ENCODE measurements at regions not wholly inside any gene's neighbourhood (a gene's known extent, or its start where the extent isn't known, plus 50 kb on each side); places are given as distances from the start of the nearest gene placed in this dataset.
"Not testable (repeated sequence)": the region's sequence is repeated elsewhere in the genome, so short reads cannot be mapped to it uniquely, and the experiment has no call there.

GRCh38 chr4:13797061-13797460, 169.5 kb upstream of the BOD1L1 start:
- Histone ChIP-seq H3K27me3 (ENCODE audit: low read depth) (no peaks in the 10 kb centered on the region), H3K27ac (no peak overlapping the region), H3K4me3 (no peak overlapping the region), H3K36me3 (no peaks in the 10 kb centered on the region), H3K4me1 (no peaks in the 10 kb centered on the region), H3K9me3 (no peaks in the 10 kb centered on the region)
- intact Hi-C loops (cut with DNase I) = no loop called here
- no peak for DNase-seq
- no peak for TF ChIP-seq CTCF (IDR thresholded peaks at IDR 0.05)
- ATAC-seq = no peak

GRCh38 chr4:13815231-13815630, 187.7 kb upstream of the BOD1L1 start:
- no peaks in the 10 kb centered on the region for H3K27me3 ChIP-seq (ENCODE audit: low read depth)
- H3K36me3 ChIP-seq = no peaks in the 10 kb centered on the region
- no peak overlapping the region for H3K4me3 ChIP-seq
- H3K4me1 ChIP-seq = no peaks in the 10 kb centered on the region
- H3K9me3 ChIP-seq = no peaks in the 10 kb centered on the region
- ATAC-seq = no peak
- no peak for DNase-seq
- H3K27ac ChIP-seq = no peak overlapping the region
- TF ChIP-seq CTCF (IDR thresholded peaks at IDR 0.05) = no peak
- intact Hi-C loops (cut with DNase I) = no loop called here

GRCh38 chr4:13816472-13816871, 188.9 kb upstream of the BOD1L1 start:
- no peak for DNase-seq
- no peaks in the 10 kb centered on the region for H3K27me3 ChIP-seq (ENCODE audit: low read depth)

GRCh38 chr4:13821522-13821921, 194.0 kb upstream of the BOD1L1 start:
- no peak for ATAC-seq
- no peak overlapping the region for H3K27ac ChIP-seq
- H3K4me1 ChIP-seq = no peaks in the 10 kb centered on the region
- H3K27me3 ChIP-seq (ENCODE audit: low read depth) = no peaks in the 10 kb centered on the region
- TF ChIP-seq CTCF (IDR thresholded peaks at IDR 0.05) = no peak
- intact Hi-C loops (cut with DNase I) = no loop called here
- no peak for DNase-seq
- no peaks in the 10 kb centered on the region for H3K36me3 ChIP-seq
- H3K4me3 ChIP-seq = no peak overlapping the region
- peaks cover 16% of the 10 kb centered on the region for H3K9me3 ChIP-seq

More at GRCh38 chr4:13816472-13816871, 188.9 kb upstream of the BOD1L1 start:
- Histone ChIP-seq H3K4me1 (no peaks in the 10 kb centered on the region), H3K4me3 (no peak overlapping the region), H3K9me3 (no peaks in the 10 kb centered on the region), H3K27ac (no peak overlapping the region), H3K36me3 (no peaks in the 10 kb centered on the region)
- no peak for ATAC-seq
- intact Hi-C loops (cut with DNase I) = no loop called here
- no peak for TF ChIP-seq CTCF (IDR thresholded peaks at IDR 0.05)

- H3K27me3 ChIP-seq (ENCODE audit: low read depth); ATAC-seq; H3K36me3 ChIP-seq; H3K27ac ChIP-seq; H3K4me1 ChIP-seq; H3K4me3 ChIP-seq; intact Hi-C loops (cut with DNase I); DNase-seq: not testable (repeated sequence)
- H3K9me3 ChIP-seq = peaks cover 16% of the 10 kb centered on the region
These were observed 198.3 kb upstream of the BOD1L1 start for GRCh38 chr4:13825822-13826221.

- TF ChIP-seq CTCF (IDR thresholded peaks at IDR 0.05) = no peak
- Histone ChIP-seq H3K9me3 (peaks cover 5% of the 10 kb centered on the region), H3K4me1 (no peaks in the 10 kb centered on the region), H3K27ac (no peak overlapping the region), H3K27me3 (ENCODE audit: low read depth) (no peaks in the 10 kb centered on the region), H3K36me3 (no peaks in the 10 kb centered on the region), H3K4me3 (no peak overlapping the region)
- ATAC-seq = no peak
- DNase-seq = no peak
- intact Hi-C loops (cut with DNase I) = no loop called here
These were observed 201.9 kb upstream of the BOD1L1 start for GRCh38 chr4:13829457-13829856.

All from lower lobe of right lung (tissue), 2 donors.